T follicular helper cell (primary cell): ENCODE measurements at regions not wholly inside any gene's neighbourhood (a gene's known extent, or its start where the extent isn't known, plus 50 kb on each side); places are given as distances from the start of the nearest gene placed in this dataset.
"Not testable (repeated sequence)": the region's sequence is repeated elsewhere in the genome, so short reads cannot be mapped to it uniquely, and the experiment has no call there.

Experiments used
- DNase-seq: peaks from one replicate; pipeline ENCODE4 v3.0.0-alpha.2; 2020; ENCODE audit warnings: low read depth

- DNase-seq = not testable (repeated sequence)
Measured at GRCh38 chr15:70367913-70368705, 270.4 kb upstream of the TLE3 start.

GRCh38 chr15:70364023-70364422 lies 266.3 kb upstream of the TLE3 start:
- DNase-seq = not testable (repeated sequence)

- DNase-seq = no peak
Measured at GRCh38 chr15:70362886-70363285, 265.2 kb upstream of the TLE3 start.

- no peak for DNase-seq
Measured at GRCh38 chr15:70362350-70362749, 264.6 kb upstream of the TLE3 start.

GRCh38 chr15:70361891-70362290 lies 264.2 kb upstream of the TLE3 start:
- no peak for DNase-seq

GRCh38 chr15:70361106-70361505 lies 263.4 kb upstream of the TLE3 start:
- DNase-seq = no peak

GRCh38 chr15:70358871-70359647 lies 261.3 kb upstream of the TLE3 start:
- DNase-seq = no peak

GRCh38 chr15:70358011-70358819 lies 260.5 kb upstream of the TLE3 start:
- no peak for DNase-seq

GRCh38 chr15:70357453-70357852 lies 259.7 kb upstream of the TLE3 start:
- no peak for DNase-seq

- DNase-seq = no peak
Measured at GRCh38 chr15:70356919-70357318, 259.2 kb upstream of the TLE3 start.

GRCh38 chr15:70356062-70356860 lies 258.5 kb upstream of the TLE3 start:
- DNase-seq = no peak

GRCh38 chr15:70355275-70355795 lies 257.6 kb upstream of the TLE3 start:
- DNase-seq = no peak

- no peak for DNase-seq
Measured at GRCh38 chr15:70354346-70354905, 256.7 kb upstream of the TLE3 start.

- DNase-seq = no peak
Measured at GRCh38 chr15:70353606-70354345, 256.1 kb upstream of the TLE3 start.

- no peak for DNase-seq
Measured at GRCh38 chr15:70351941-70352774, 254.4 kb upstream of the TLE3 start.

GRCh38 chr15:70351391-70351790 lies 253.7 kb upstream of the TLE3 start:
- no peak for DNase-seq

- DNase-seq = no peak
Measured at GRCh38 chr15:70348581-70349344, 251.0 kb upstream of the TLE3 start.

GRCh38 chr15:70348226-70348543 lies 250.5 kb upstream of the TLE3 start:
- no peak for DNase-seq
